ENCODE measurements at regions not wholly inside any gene's neighbourhood (a gene's known extent, or its start where the extent isn't known, plus 50 kb on each side); places are given as distances from the start of the nearest gene placed in this dataset.

DNA sequence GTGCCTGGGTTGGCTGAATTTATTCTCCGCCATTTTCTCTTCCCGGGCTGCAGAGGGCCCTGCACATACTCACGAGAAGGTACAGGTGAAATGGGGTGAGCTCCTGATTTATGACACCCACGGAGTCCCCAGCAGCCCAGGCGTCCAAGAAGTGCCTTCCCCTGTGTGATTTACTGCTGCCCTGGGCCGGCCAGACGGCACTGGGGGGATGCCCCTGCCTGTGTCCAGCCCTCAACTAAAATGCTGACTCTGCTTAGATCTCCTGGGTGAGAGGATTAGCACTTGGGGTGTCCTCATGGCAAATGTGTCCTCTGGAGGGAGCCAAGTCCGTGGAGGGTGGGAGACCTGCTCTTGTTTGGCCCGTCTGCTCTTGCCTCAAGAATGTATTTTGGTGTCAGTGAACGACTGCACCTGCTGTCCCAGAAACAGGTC lies 132.4 kb downstream of the MAF start:
- H3K9me2 ChIP-seq (ENCODE audit: insufficient read depth), result no peaks in the 10 kb centered on the region
- no peaks in the 10 kb centered on the region for H3K4me1 ChIP-seq (ENCODE audit: control insufficient read depth in 1 of 2, insufficient read depth in 2 of 2, low read length in 2 of 2)
- H3K79me2 ChIP-seq (ENCODE audit: insufficient read depth, low read length), result no peaks in the 10 kb centered on the region
- DNase-seq (ENCODE audit: low read depth, low spot score) (no peak), ATAC-seq (no peak)
- H2AFZ ChIP-seq (ENCODE audit: low read depth, low read length, poor library complexity, severe bottlenecking), result no peak overlapping the region
- H3K36me3 ChIP-seq (ENCODE audit: control insufficient read depth in 1 of 2, insufficient read depth in 2 of 2, low read length in 2 of 2), result no peaks in the 10 kb centered on the region
- no peak overlapping the region for H3K4me2 ChIP-seq (ENCODE audit: low read length)
- no peaks in the 10 kb centered on the region for H3K27me3 ChIP-seq (ENCODE audit: insufficient read depth, low read length)
- no peak overlapping the region for H3K9ac ChIP-seq (ENCODE audit: low read length)
- ChIA-PET RAD21 (ENCODE audit: low non-redundant PET in 1 of 2, low total read pairs in 2 of 2, uncharacterized antibody in 2 of 2, unreplicated experiment in 2 of 2) (no interaction called here), POLR2A (no interaction called here), CTCF (no interaction called here)
- H4K20me1 ChIP-seq (ENCODE audit: insufficient read depth), result no peaks in the 10 kb centered on the region
- peaks cover 24 to 47% of the 10 kb centered on the region in 2 experiments; a peak in 3 of 4 replicates for H3K9me3 ChIP-seq (ENCODE audit: control insufficient read depth in 1 of 2, insufficient read depth in 1 of 2, low read depth in 1 of 2, low read length in 2 of 2)
- no TSS peak for BruUV-seq (replicated peaks)
- TF ChIP-seq ZFX (IDR thresholded peaks at IDR 0.05), result no peak
- no peak for TF ChIP-seq CBX3 (IDR thresholded peaks at IDR 0.05; ENCODE audit: low read depth)
- no peak for TF ChIP-seq EZH2 (IDR thresholded peaks at IDR 0.05)
- TF ChIP-seq EGR1 (IDR thresholded peaks at IDR 0.05; ENCODE audit: low read depth), result no peak
- no peak for TF ChIP-seq ELF1 (IDR thresholded peaks at IDR 0.05; ENCODE audit: borderline replicate concordance, low read depth)
- no peak for TF ChIP-seq CEBPB (IDR thresholded peaks at IDR 0.05; ENCODE audit: low read depth)
- TF ChIP-seq POLR2A (IDR thresholded peaks at IDR 0.05; ENCODE audit: borderline replicate concordance, extremely low read depth, insufficient read depth, insufficient read length), result no peak
- TF ChIP-seq JUND (IDR thresholded peaks at IDR 0.05), result no peak
- TF ChIP-seq TCF7L2 (IDR thresholded peaks at IDR 0.05; ENCODE audit: borderline replicate concordance, extremely low read depth, insufficient read depth, insufficient read length), result no peak
- TF ChIP-seq POLR2AphosphoS5 (IDR thresholded peaks at IDR 0.05; ENCODE audit: low read depth, low read length), result no peak
- no peak overlapping the region for H3K27ac ChIP-seq (ENCODE audit: low read depth, low read length)
- intact Hi-C loops (cut with micrococcal nuclease), result no loop called here
- no peak overlapping the region for H3K4me3 ChIP-seq (replicated peaks in 1 of 2; ENCODE audit: low read depth in 1 of 2, low read length in 2 of 2)

DNA sequence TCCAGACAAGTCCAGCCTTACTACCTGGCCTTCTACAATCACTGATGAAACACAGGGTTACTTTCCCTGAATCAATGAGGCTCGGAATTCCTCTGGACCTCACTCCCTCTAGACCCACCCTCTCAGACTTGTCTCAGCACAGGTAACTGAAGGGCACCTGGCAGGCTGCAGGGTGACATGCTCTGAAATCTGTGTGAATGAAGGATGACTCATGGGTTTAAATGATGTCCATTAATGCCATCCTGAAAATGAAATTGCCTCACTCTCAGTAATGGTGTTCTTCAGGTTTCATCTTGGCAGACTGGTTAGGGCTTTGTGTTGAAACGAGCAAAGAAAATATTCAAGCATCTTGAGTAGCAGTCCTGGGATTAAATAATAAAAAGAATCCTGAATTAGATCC lies 134.4 kb downstream of the MAF start:
- RAD21 ChIA-PET (ENCODE audit: low non-redundant PET in 1 of 2, low total read pairs in 2 of 2, uncharacterized antibody in 2 of 2, unreplicated experiment in 2 of 2), result no interaction called here
- no TSS peak for BruUV-seq (replicated peaks)

More for the DNA sequence above, 134.4 kb downstream of the MAF start:
- Histone ChIP-seq H4K20me1 (ENCODE audit: insufficient read depth) (no peaks in the 10 kb centered on the region), H3K79me2 (ENCODE audit: insufficient read depth, low read length) (no peaks in the 10 kb centered on the region), H3K36me3 (ENCODE audit: control insufficient read depth in 1 of 2, insufficient read depth in 2 of 2, low read length in 2 of 2) (no peaks in the 10 kb centered on the region), H3K4me2 (ENCODE audit: low read length) (no peak overlapping the region), H3K4me1 (ENCODE audit: control insufficient read depth in 1 of 2, insufficient read depth in 2 of 2, low read length in 2 of 2) (no peaks in the 10 kb centered on the region), H2AFZ (ENCODE audit: low read depth, low read length, poor library complexity, severe bottlenecking) (no peak overlapping the region), H3K27me3 (ENCODE audit: insufficient read depth, low read length) (no peaks in the 10 kb centered on the region), H3K9me3 (ENCODE audit: control insufficient read depth in 1 of 2, insufficient read depth in 1 of 2, low read depth in 1 of 2, low read length in 2 of 2) (peaks cover 30 to 61% of the 10 kb centered on the region in 2 experiments; a peak in 3 of 4 replicates), H3K9me2 (ENCODE audit: insufficient read depth) (no peaks in the 10 kb centered on the region), H3K4me3 (replicated peaks in 1 of 2; ENCODE audit: low read depth in 1 of 2, low read length in 2 of 2) (no peak overlapping the region), H3K9ac (ENCODE audit: low read length) (no peak overlapping the region), H3K27ac (ENCODE audit: low read depth, low read length) (no peak overlapping the region)
- ChIA-PET CTCF (no interaction called here), POLR2A (no interaction called here)
- ATAC-seq (no peak), DNase-seq (ENCODE audit: low read depth, low spot score) (no peak)
- intact Hi-C loops (cut with micrococcal nuclease), result no loop called here
- TF ChIP-seq ZNF274 (IDR thresholded peaks at IDR 0.05; ENCODE audit: low read depth, low read length), result no peak
- TF ChIP-seq, protein P1, sequence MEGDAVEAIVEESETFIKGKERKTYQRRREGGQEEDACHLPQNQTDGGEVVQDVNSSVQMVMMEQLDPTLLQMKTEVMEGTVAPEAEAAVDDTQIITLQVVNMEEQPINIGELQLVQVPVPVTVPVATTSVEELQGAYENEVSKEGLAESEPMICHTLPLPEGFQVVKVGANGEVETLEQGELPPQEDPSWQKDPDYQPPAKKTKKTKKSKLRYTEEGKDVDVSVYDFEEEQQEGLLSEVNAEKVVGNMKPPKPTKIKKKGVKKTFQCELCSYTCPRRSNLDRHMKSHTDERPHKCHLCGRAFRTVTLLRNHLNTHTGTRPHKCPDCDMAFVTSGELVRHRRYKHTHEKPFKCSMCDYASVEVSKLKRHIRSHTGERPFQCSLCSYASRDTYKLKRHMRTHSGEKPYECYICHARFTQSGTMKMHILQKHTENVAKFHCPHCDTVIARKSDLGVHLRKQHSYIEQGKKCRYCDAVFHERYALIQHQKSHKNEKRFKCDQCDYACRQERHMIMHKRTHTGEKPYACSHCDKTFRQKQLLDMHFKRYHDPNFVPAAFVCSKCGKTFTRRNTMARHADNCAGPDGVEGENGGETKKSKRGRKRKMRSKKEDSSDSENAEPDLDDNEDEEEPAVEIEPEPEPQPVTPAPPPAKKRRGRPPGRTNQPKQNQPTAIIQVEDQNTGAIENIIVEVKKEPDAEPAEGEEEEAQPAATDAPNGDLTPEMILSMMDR (IDR thresholded peaks at IDR 0.05 in 2 of 3, conservative IDR thresholded peaks at IDR 0.05 in 1 of 3; ENCODE audit: borderline replicate concordance in 1 of 3, insufficient read depth in 1 of 3, low read depth in 2 of 3, low read length in 2 of 3), result no peak
- TF ChIP-seq, protein P2, sequence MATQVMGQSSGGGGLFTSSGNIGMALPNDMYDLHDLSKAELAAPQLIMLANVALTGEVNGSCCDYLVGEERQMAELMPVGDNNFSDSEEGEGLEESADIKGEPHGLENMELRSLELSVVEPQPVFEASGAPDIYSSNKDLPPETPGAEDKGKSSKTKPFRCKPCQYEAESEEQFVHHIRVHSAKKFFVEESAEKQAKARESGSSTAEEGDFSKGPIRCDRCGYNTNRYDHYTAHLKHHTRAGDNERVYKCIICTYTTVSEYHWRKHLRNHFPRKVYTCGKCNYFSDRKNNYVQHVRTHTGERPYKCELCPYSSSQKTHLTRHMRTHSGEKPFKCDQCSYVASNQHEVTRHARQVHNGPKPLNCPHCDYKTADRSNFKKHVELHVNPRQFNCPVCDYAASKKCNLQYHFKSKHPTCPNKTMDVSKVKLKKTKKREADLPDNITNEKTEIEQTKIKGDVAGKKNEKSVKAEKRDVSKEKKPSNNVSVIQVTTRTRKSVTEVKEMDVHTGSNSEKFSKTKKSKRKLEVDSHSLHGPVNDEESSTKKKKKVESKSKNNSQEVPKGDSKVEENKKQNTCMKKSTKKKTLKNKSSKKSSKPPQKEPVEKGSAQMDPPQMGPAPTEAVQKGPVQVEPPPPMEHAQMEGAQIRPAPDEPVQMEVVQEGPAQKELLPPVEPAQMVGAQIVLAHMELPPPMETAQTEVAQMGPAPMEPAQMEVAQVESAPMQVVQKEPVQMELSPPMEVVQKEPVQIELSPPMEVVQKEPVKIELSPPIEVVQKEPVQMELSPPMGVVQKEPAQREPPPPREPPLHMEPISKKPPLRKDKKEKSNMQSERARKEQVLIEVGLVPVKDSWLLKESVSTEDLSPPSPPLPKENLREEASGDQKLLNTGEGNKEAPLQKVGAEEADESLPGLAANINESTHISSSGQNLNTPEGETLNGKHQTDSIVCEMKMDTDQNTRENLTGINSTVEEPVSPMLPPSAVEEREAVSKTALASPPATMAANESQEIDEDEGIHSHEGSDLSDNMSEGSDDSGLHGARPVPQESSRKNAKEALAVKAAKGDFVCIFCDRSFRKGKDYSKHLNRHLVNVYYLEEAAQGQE (IDR thresholded peaks at IDR 0.05; ENCODE audit: low read depth), result no peak
- no peak for TF ChIP-seq SP1 (IDR thresholded peaks at IDR 0.05; ENCODE audit: low read depth)
- TF ChIP-seq POLR2A (IDR thresholded peaks at IDR 0.05; ENCODE audit: borderline replicate concordance, extremely low read depth, insufficient read depth, insufficient read length), result no peak
- no peak for TF ChIP-seq JUND (IDR thresholded peaks at IDR 0.05)
- TF ChIP-seq FOSL1 (IDR thresholded peaks at IDR 0.05; ENCODE audit: low read depth), result no peak
